HepG2 (cell line): ENCODE measurements at regions not wholly inside any gene's neighbourhood (a gene's known extent, or its start where the extent isn't known, plus 50 kb on each side); places are given as distances from the start of the nearest gene placed in this dataset.

Experiments
- ATAC-seq: fragments of 200-7000 bp; cut with Tn5 transposase; 3 replicates; pipeline ENCODE4 v1.9.1; 2020; ENCODE audit warnings: mild to moderate bottlenecking, moderate library complexity
- BruUV-seq: library from RNA; stranded (reverse); fragments of 400-500 nt; replicated peaks from 2 replicates; lab custom pipeline; 2021; lab: Mats Ljungman, UMichigan
- CTCF ChIA-PET: fragments of 300-600 bp; formaldehyde crosslinking; extraction: SDS; loops from one replicate; lab custom pipeline; 2021; ENCODE audit warnings: low total read pairs, inconsistent platforms, low intra/inter-chr PET ratio; lab: Yijun Ruan, JAX
- POLR2A ChIA-PET: fragments of 350-600 bp; sonication (Branson Sonifier 250); formaldehyde crosslinking; loops from one replicate; lab custom pipeline; 2020; ENCODE audit warnings: antibody characterized with exemption, inconsistent platforms; lab: Yijun Ruan, JAX
- DNase-seq: peaks from one replicate; pipeline ENCODE4 v3.0.0-alpha.2; 2015; ENCODE audit warnings: low spot score
- FAIRE-seq: peaks from 3 replicates; lab custom pipeline; 2011; peaks lifted over from hg19 to GRCh38; lab: Jason Lieb, UNC
- H2AFZ ChIP-seq: one replicate; pipeline ENCODE4 v1.6.1; 2011; ENCODE audit warnings: low read length, inconsistent platforms
- H3K27ac ChIP-seq: fragments of 300-600 bp; 3 replicates; pipeline ENCODE4 v1.8.0; 2011; ENCODE audit warnings: mixed run types, mild to moderate bottlenecking, mixed read lengths, low read length, inconsistent platforms; ENCODE audit not compliant: insufficient read depth; ENCODE audit errors: extremely low read length
- H3K27me3 ChIP-seq, 2 experiments: fragments of 200-600 bp in 1 of 2; 2 replicates in 1 of 2; 3 replicates in 1 of 2; pipeline versions ENCODE4 v1.6.0 to v1.8.0; 2011; ENCODE audit warnings: low read length in 2 of 2, mild to moderate bottlenecking in 2 of 2, moderate library complexity in 2 of 2, inconsistent platforms in 1 of 2; ENCODE audit not compliant: insufficient read depth in 2 of 2, control insufficient read depth in 1 of 2
- H3K36me3 ChIP-seq, 2 experiments: fragments of 200-600 bp in 1 of 2; replicated peaks in 1 of 2; 2 replicates in 1 of 2; 3 replicates in 1 of 2; pipeline versions ENCODE4 v1.5.1 to v1.8.0; 2011; ENCODE audit warnings: low read length in 2 of 2, inconsistent platforms in 1 of 2; ENCODE audit not compliant: insufficient read depth in 2 of 2, control insufficient read depth in 1 of 2
- H3K4me1 ChIP-seq: 2 replicates; pipeline ENCODE4 v1.5.1; 2012; ENCODE audit warnings: low read length, inconsistent platforms; ENCODE audit not compliant: insufficient read depth
- H3K4me2 ChIP-seq: 2 replicates; pipeline ENCODE4 v1.6.0; 2011; ENCODE audit warnings: low read depth, low read length, inconsistent platforms
- H3K4me3 ChIP-seq, 3 experiments: fragments of 200-600 bp in 1 of 3; sonication (generic), shearing (Covaris generic) in 1 of 3; replicated peaks in 1 of 3; 2 replicates each; pipeline ENCODE4 v1.5.1; 2011 to 2016; ENCODE audit warnings: low read length in 3 of 3, inconsistent platforms in 2 of 3, low read depth in 2 of 3, mild to moderate bottlenecking in 2 of 3, control low read depth in 1 of 3, mixed read lengths in 1 of 3; ENCODE audit not compliant: insufficient read depth in 1 of 3
- H3K79me2 ChIP-seq: one replicate; pipeline ENCODE4 v1.6.1; 2011; ENCODE audit warnings: low read length, inconsistent platforms; ENCODE audit not compliant: insufficient read depth
- H3K9ac ChIP-seq: 2 replicates; pipeline ENCODE4 v1.6.0; 2011; ENCODE audit warnings: mild to moderate bottlenecking, low read depth, low read length, inconsistent platforms; ENCODE audit not compliant: insufficient read depth
- H3K9me3 ChIP-seq: 2 replicates; pipeline ENCODE4 v1.5.1; 2012; ENCODE audit warnings: mild to moderate bottlenecking, low read length
- H4K20me1 ChIP-seq: 2 replicates; pipeline ENCODE4 v1.6.0; 2011; ENCODE audit warnings: inconsistent platforms, mild to moderate bottlenecking, low read length, moderate library complexity; ENCODE audit not compliant: insufficient read depth
- CCDC6 ChIP-seq: sonication (generic); formaldehyde crosslinking; IDR thresholded peaks from 2 replicates; pipeline ENCODE4 v1.8.1; 2022; ENCODE audit warnings: mild to moderate bottlenecking, missing genetic modification reagents, moderate library complexity
- ESRRA ChIP-seq: sonication (generic); formaldehyde crosslinking; IDR thresholded peaks from 2 replicates; pipeline ENCODE4 v1.5.1; 2020; ENCODE audit warnings: mild to moderate bottlenecking, low read depth, missing genetic modification reagents
- HDAC1 ChIP-seq: sonication (generic); formaldehyde crosslinking; IDR thresholded peaks from 2 replicates; pipeline ENCODE4 v1.5.1; 2020; ENCODE audit warnings: mild to moderate bottlenecking, missing genetic modification reagents
- MTF1 ChIP-seq: sonication (generic); formaldehyde crosslinking; IDR thresholded peaks from 2 replicates; pipeline ENCODE4 v1.5.0; 2020; ENCODE audit warnings: missing genetic modification reagents
- MYC ChIP-seq: sonication (generic); formaldehyde crosslinking; IDR thresholded peaks from 2 replicates; pipeline ENCODE4 v1.9.0; 2021; ENCODE audit warnings: missing genetic modification reagents, borderline replicate concordance
- NPAS2 ChIP-seq: sonication (generic); formaldehyde crosslinking; IDR thresholded peaks from 2 replicates; pipeline ENCODE4 v1.8.0; 2022; ENCODE audit warnings: mild to moderate bottlenecking, missing genetic modification reagents, borderline replicate concordance
- POLR2AphosphoS2 ChIP-seq: IDR thresholded peaks from 2 replicates; pipeline ENCODE4 v1.6.1; 2011; ENCODE audit warnings: low read depth, low read length, improper control_type of control experiment
- PRMT3 ChIP-seq: sonication (generic); formaldehyde crosslinking; IDR thresholded peaks from 2 replicates; pipeline ENCODE4 v1.8.1; 2022; ENCODE audit warnings: low read depth, mild to moderate bottlenecking, moderate library complexity, missing genetic modification reagents, borderline replicate concordance
- RFXAP ChIP-seq: sonication (generic); formaldehyde crosslinking; IDR thresholded peaks from 2 replicates; pipeline ENCODE4 v1.4.0; 2020; ENCODE audit warnings: missing genetic modification reagents, borderline replicate concordance
- SMYD3 ChIP-seq: sonication (generic); formaldehyde crosslinking; IDR thresholded peaks from 2 replicates; pipeline ENCODE4 v1.8.1; 2023; ENCODE audit warnings: mild to moderate bottlenecking, missing genetic modification reagents
- ZFP41 ChIP-seq: sonication (generic); formaldehyde crosslinking; IDR thresholded peaks from 2 replicates; pipeline ENCODE4 v1.4.0; 2020; ENCODE audit warnings: mild to moderate bottlenecking, missing genetic modification reagents, borderline replicate concordance
- ZNF430 ChIP-seq: sonication (generic); formaldehyde crosslinking; IDR thresholded peaks from 2 replicates; pipeline ENCODE4 v1.9.0; 2021; ENCODE audit warnings: mild to moderate bottlenecking, missing genetic modification reagents
- ZNF788 ChIP-seq: sonication (generic); formaldehyde crosslinking; IDR thresholded peaks from 2 replicates; pipeline ENCODE4 v1.5.0; 2020; ENCODE audit warnings: mild to moderate bottlenecking, missing genetic modification reagents, borderline replicate concordance
- ZSCAN21 ChIP-seq: sonication (generic); formaldehyde crosslinking; IDR thresholded peaks from 2 replicates; pipeline ENCODE4 v1.8.0; 2022; ENCODE audit warnings: mild to moderate bottlenecking, missing genetic modification reagents, moderate library complexity, borderline replicate concordance
- ZXDC ChIP-seq: sonication (generic); formaldehyde crosslinking; IDR thresholded peaks from 2 replicates; pipeline ENCODE4 v1.5.0; 2020; ENCODE audit warnings: mild to moderate bottlenecking, missing genetic modification reagents
- WGBS: methylation state at CpG from one replicate; pipeline ENCODE4 v1.1.6; 2017; ENCODE audit warnings: low lambda C conversion rate; 5-methylcytosine and 5-hydroxymethylcytosine counted together
- in situ Hi-C: cut with HindIII; loops from 2 replicates; pipeline ENCODE4 v1.10.0; 2017; ENCODE audit warnings: low pct_unique_long_range_greater_than_20kb; ENCODE audit not compliant: extremely low pct_ligation_motif_present
- intact Hi-C: fragments of 100-400 bp; cut with micrococcal nuclease; formaldehyde crosslinking; loops from one replicate; pipeline ENCODE4 v1.10.0; 2022; ENCODE audit not compliant: unreplicated experiment
- TF ChIP-seq, protein P1 (sequence below): sonication (generic); formaldehyde crosslinking; IDR thresholded peaks from 2 replicates; pipeline ENCODE4 v1.9.0; 2021; ENCODE audit warnings: missing genetic modification reagents, borderline replicate concordance
- TF ChIP-seq, protein P2 (sequence below): IDR thresholded peaks from 2 replicates; pipeline ENCODE4 v1.6.1; 2016; ENCODE audit warnings: missing compliant biosample characterization, missing genetic modification reagents, borderline replicate concordance
- TF ChIP-seq, protein P3 (sequence below): sonication (generic); formaldehyde crosslinking; IDR thresholded peaks from 2 replicates; pipeline ENCODE4 v1.4.0; 2020; ENCODE audit warnings: mild to moderate bottlenecking, missing genetic modification reagents

DNA sequence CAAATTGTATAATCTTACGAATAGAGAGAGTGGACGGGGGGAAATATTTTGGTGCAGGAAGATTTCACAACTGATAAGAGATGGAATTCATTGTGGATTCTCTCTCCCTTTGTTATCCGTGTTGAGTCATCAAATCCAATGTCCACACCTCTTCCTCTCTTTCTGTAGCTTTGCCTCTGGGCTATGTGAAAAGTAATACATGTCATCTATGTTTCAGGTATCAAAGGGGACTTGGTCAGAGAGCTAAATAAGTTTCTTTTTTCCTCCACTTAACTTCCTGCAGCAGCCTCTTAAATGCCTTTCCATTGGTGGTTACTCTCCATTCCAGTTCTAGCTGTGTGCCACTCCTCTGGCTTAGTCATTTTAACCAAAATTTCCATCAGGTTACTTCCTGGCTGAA, 169.3 kb upstream of the NXPH2 start (continued):
- TF ChIP-seq ZNF788 (CRISPR knock-in tag) = no peak
- TF ChIP-seq, protein P1, sequence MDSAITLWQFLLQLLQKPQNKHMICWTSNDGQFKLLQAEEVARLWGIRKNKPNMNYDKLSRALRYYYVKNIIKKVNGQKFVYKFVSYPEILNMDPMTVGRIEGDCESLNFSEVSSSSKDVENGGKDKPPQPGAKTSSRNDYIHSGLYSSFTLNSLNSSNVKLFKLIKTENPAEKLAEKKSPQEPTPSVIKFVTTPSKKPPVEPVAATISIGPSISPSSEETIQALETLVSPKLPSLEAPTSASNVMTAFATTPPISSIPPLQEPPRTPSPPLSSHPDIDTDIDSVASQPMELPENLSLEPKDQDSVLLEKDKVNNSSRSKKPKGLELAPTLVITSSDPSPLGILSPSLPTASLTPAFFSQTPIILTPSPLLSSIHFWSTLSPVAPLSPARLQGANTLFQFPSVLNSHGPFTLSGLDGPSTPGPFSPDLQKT = no peak
- no peak for TF ChIP-seq ESRRA (CRISPR knock-in tag)
- TF ChIP-seq, protein P2, sequence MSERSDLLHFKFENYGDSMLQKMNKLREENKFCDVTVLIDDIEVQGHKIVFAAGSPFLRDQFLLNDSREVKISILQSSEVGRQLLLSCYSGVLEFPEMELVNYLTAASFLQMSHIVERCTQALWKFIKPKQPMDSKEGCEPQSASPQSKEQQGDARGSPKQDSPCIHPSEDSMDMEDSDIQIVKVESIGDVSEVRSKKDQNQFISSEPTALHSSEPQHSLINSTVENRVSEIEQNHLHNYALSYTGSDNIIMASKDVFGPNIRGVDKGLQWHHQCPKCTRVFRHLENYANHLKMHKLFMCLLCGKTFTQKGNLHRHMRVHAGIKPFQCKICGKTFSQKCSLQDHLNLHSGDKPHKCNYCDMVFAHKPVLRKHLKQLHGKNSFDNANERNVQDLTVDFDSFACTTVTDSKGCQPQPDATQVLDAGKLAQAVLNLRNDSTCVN (CRISPR knock-in tag) = no peak
- TF ChIP-seq ZFP41 = no peak

- H3K27me3 ChIP-seq = no peaks in the 10 kb centered on the region
- in situ Hi-C loops = no loop called here
- intact Hi-C loops = no loop called here
- no TSS peak for BruUV-seq
- no peaks in the 10 kb centered on the region for H3K9me3 ChIP-seq
- FAIRE-seq (no peak), ATAC-seq (no peak), DNase-seq (no peak)
- H3K27ac ChIP-seq = no peak overlapping the region
- H2AFZ ChIP-seq = no peak overlapping the region
- no peak overlapping the region for H3K9ac ChIP-seq
- ChIA-PET POLR2A (no interaction called here), CTCF (no interaction called here)
- no peaks in the 10 kb centered on the region for H3K36me3 ChIP-seq
- no peak overlapping the region for H3K4me3 ChIP-seq
- no peak overlapping the region for H3K4me2 ChIP-seq
- H3K79me2 ChIP-seq = no peaks in the 10 kb centered on the region
- WGBS = 0% methylated on average over 1 of the region's 1 CpG
- H4K20me1 ChIP-seq = no peaks in the 10 kb centered on the region
- H3K4me1 ChIP-seq = no peaks in the 10 kb centered on the region
- no peak for TF ChIP-seq ZXDC (CRISPR knock-in tag)
- TF ChIP-seq ZSCAN21 = no peak
- TF ChIP-seq ZNF430 = no peak
- TF ChIP-seq PRMT3 = no peak
- no peak for TF ChIP-seq HDAC1
- no peak for TF ChIP-seq NPAS2 (CRISPR knock-in tag)
- TF ChIP-seq RFXAP (CRISPR knock-in tag) = no peak
- TF ChIP-seq, protein P1 = no peak
- no peak for TF ChIP-seq MTF1 (CRISPR knock-in tag)
- no peak for TF ChIP-seq POLR2AphosphoS2
- TF ChIP-seq CCDC6 = no peak
- TF ChIP-seq MYC (CRISPR knock-in tag) = no peak
- no peak for TF ChIP-seq SMYD3 (CRISPR knock-in tag)
- TF ChIP-seq, protein P3, sequence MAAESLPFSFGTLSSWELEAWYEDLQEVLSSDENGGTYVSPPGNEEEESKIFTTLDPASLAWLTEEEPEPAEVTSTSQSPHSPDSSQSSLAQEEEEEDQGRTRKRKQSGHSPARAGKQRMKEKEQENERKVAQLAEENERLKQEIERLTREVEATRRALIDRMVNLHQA (CRISPR knock-in tag) = no peak
These were observed 167.9 kb upstream of the NXPH2 start for GRCh38 chr2:138948070-138948539.
